GM18507 (cell line): ENCODE measurements at regions not wholly inside any gene's neighbourhood (a gene's known extent, or its start where the extent isn't known, plus 50 kb on each side); places are given as distances from the start of the nearest gene placed in this dataset.
A peak's percentile ranks its signal among the peaks of the same experiment; 100 is the strongest.
"Not testable (repeated sequence)": the region's sequence is repeated elsewhere in the genome, so short reads cannot be mapped to it uniquely, and the experiment has no call there.

Experiments used
- DNase-seq: peaks from one replicate; pipeline ENCODE4 v3.0.0; 2011; ENCODE audit warnings: low read depth; ENCODE audit not compliant: insufficient read length; ENCODE audit errors: extremely low spot score
- FAIRE-seq: peaks from 2 replicates; lab custom pipeline; 2011; peaks lifted over from hg19 to GRCh38; lab: Jason Lieb, UNC

GRCh38 chr10:6794841-6795240, 214.8 kb upstream of the PRKCQ start:
- DNase-seq, FAIRE-seq: not testable (repeated sequence)

GRCh38 chr10:6794441-6794840, 214.4 kb upstream of the PRKCQ start:
- FAIRE-seq (no peak), DNase-seq (no peak)

DNA sequence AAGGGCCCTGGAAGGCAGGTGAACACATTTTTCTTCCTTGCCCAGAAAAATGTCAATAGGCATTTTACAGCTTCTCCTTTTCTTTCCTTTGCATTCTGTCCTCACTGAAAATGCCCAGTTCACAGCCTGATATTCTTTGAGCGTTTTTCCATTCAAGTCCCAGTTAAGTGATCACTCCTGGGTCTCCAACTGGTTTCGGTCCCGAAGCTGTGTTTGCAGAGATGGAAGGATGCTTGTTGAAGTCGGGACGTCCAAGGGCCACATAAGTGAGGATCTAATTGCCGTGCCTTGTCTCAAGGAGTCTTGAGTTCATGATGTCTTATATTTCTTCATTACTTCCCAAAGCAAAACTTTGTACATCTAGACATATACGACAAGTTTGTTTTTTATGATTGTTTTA, 208.7 kb upstream of the PRKCQ start:
- no peak for DNase-seq
- FAIRE-seq = no peak

DNA sequence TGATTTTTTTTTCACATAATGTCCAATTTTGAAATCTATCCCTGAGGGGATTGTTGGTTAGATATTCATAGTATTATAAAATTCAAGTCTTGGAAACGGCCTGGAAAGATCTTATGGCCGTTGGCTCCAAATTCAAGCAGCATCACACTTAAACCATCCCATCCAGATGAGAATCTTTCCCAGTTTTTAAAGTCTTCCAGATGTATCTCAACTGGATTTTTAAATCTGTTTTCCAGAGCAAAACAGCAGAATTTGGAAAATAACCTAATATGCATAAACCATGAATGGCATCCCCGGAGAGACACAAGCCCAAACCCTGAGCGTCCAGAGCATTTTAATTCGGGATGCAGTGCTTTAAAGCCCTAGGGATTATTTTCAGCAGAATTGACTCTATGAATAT, 208.2 kb upstream of the PRKCQ start:
- no peak for FAIRE-seq
- no peak for DNase-seq

DNA sequence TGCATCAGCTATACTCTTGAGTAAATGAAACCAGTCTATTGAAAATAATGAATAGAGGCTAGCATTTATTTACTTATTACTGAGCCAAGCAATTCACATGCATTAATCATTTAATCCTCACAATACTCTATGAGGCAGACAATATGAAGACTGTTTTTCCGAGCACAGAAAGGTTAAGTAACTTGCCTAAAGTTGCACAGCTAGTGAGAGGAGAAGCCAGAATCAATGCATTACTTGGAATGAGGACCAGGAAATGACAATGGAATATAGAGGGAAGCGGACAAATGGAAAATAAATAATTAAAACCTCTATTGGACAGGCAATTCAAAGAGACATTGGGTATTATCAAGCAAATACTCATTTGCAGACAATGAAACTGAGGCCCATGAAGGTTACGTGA, 207.6 kb upstream of the PRKCQ start:
- DNase-seq = no peak

DNA sequence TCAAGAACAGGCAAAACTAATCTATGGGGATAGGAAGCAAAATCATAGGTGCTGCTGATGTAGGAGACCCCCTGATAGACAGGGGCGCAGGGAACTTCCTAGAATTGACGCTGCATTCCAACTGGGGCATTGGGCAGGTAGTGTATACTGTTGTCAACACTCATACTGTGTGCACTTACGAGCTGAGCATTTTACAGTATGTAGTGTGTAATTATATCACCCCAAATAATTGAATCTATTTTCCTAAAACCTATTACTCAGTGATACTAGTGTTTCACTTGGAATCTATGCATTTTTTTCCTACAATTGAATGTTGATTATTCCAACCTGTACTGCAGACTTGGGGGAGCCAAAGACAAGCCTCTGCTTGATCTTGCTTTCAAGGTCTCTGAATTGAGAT, 207.0 kb upstream of the PRKCQ start:
- FAIRE-seq (no peak), DNase-seq (no peak)

More for the DNA sequence above, 207.6 kb upstream of the PRKCQ start:
- FAIRE-seq = no peak

- DNase-seq = no peak
- no peak for FAIRE-seq
These were observed 206.5 kb upstream of the PRKCQ start for GRCh38 chr10:6786579-6787031.

DNA sequence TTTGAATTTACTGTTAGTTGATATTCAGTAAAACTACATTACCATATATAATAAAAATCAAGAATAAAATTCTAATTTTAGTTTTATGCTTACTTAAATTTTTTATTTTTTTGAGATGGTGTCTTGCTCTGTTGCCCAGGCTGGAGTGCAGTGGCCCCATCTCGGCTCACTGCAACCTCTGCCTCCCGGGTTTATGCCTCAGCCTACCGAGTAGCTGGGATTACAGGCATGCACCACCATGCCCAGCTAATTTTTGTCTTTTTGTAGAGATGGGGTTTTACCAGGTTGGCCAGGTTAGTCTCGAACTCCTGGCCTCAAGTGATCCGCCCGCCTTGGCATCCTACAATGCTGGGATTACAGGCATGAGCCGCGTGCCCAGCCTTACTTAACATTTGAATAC, 204.4 kb upstream of the PRKCQ start:
- not testable (repeated sequence) for FAIRE-seq, DNase-seq

- FAIRE-seq = no peak
- DNase-seq = no peak
These were observed 203.4 kb upstream of the PRKCQ start for GRCh38 chr10:6783471-6783870.

DNA sequence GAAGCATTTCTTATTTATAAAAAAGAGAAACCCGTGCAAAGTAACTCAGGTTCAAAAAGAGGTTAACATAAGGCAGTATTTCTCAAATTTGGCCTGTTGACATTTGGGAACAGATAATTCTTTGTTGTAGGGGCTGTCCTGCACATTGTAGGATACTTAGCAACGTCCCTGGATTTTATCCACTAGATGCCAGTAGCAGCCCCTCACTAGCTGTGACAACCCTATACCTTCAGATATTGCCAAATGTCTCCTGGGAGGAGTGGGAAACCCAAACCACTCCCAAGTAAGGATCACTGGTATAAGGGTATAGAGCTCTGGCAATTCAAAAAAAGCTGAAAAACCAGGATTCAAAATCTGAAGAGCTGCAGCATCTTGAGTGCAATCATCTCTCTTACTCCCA, 202.3 kb upstream of the PRKCQ start:
- no peak for FAIRE-seq
- DNase-seq = no peak

DNA sequence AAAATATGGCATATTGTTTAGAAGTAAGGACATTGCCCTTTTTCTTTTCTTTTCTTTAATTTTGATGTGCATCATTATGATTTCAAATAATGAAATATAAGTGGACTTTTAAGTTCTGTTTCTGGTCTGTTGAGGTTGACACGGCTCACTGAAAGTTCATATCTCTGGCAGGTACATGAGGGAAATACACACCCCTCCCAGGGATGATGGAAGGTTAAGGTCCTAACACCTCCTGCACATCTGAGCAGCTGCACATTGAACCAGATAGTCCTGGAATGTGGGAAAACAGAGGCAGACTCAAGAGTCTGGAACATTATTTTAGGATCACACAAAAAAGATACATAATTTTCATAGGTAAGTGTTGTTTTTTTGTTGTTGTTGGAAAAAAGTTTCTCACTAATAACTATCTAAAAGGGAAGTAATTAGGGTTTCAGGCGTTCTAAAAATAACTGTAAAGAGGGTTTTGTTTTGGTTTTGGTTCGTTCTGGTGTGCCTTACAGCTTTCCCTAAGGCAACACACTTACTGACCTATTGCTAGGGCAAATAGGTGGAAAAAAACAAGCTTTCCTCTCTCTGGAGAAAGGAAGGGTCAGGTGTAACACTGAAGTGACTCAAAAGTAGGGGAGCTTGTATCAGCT, 201.2 kb upstream of the PRKCQ start:
- DNase-seq = no peak
- peak; percentile 38 for FAIRE-seq

GRCh38 chr10:6780008-6780677, 200.1 kb upstream of the PRKCQ start:
- peak; percentile 68 for FAIRE-seq
- DNase-seq = no peak

DNA sequence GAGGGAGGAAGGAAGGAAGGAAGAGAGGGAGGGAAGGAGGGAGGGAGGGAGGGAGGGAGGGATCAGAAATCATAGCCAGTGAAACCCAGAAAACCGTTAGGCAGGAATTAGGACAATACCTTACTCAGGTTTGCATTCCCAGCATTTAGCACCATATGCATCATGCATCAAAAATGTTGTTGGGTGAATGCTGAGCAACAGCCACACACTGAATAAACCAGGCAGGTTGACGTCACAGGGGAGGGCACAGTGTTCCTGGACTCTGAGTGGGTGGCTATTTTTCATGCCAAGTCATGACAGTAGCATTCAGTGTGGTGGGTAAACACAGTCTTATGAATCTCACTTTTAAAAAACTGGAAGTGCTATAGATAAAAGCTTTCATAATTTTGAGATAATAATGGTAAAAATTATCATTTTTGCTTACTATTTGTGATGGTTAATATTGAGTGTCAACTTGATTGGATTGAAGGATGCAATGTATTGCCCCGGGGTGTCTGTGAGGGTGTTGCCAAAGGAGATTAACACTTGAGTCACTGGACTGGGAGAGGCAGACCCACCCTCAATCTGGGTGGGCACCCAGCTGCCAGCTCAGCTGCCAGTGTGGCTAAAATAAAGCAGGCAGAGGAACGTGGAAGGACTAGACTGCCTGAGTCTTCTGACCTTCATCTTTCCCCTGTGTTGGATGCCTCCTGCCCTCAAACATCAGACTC, 199.1 kb upstream of the PRKCQ start:
- no peak for DNase-seq
- no peak for FAIRE-seq

GRCh38 chr10:6776170-6776569, 196.1 kb upstream of the PRKCQ start:
- no peak for DNase-seq
- FAIRE-seq = no peak

DNA sequence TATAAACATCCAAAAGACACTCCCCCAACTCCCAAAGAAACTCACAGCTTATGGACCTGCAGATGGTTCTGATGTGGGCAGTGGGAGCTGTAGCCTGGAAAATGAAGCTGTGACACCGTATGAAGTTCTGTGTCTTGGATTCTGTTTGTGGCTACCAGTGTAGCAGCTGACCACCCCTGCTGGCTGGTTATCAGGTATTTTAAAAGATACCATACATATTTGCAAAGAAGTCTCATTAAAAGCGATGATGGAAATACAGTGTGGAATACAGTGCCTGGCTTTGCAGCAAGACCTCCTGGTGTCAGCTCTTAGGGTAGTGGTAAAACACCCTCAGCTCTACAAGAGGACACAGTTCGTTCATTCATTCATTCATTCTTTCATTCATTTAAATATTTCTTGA, 194.3 kb upstream of the PRKCQ start:
- FAIRE-seq (no peak), DNase-seq (no peak)

DNA sequence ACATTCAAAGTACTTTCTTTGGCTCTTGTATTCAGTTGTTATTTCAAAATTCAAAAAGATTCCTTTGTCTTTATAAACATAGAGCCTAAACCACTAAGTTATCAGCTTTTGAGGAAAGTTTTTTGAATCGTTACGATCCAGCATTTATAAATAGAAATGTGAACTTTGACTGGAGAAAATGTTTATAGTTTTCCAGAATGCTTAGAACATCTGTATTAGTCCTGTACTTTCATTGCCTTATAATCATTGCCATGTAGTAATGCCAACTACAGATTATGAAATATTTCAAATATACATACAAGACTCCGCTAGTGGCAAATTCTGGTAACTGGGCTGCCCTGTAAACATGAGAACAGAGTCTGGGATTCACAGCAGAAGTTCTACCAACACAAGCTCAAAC, 191.3 kb upstream of the PRKCQ start:
- no peak for DNase-seq
- no peak for FAIRE-seq

DNA sequence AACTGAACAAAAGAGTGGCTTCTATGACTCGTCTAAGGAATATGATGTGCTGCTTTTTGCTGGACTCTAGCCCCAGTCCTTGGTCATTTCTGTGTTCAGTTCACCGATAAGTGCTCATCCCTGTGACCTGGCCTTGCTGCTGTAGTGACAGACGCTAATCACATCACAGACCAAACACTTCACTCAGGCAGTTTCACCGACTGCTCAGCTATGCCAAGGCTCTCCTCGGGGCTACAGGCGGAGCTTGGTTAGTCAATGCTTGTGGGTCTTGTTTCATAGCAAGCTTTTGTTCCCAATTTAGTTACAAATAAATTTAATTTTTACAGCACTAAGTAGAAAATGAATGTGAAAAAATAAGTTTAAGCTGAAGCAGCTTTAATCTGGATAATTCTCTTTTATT, 190.8 kb upstream of the PRKCQ start:
- FAIRE-seq (no peak), DNase-seq (no peak)

- FAIRE-seq = no peak
- DNase-seq = peak; percentile 9
These were observed 189.8 kb upstream of the PRKCQ start for GRCh38 chr10:6769704-6770417.

GRCh38 chr10:6766131-6766801, 186.2 kb upstream of the PRKCQ start:
- FAIRE-seq = no peak
- DNase-seq = no peak

DNA sequence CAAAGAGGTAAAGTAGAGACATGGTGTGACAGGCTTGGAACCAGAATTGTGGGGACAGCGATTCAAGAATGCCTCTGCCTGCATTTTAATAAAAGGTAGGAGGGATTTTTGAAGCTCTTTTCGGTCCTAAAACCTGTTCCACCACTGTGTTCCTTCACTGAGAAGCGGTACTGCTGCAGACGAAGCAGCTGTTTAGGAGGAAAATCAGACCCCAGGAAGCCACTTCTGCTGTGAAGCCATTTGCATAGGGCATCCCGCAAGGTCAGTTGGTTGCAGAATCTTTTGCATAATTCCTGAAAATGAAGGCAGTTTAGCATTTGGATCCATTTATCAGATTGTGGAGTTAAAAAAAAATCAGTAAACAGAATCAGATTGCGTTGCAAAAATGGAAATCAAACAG, 183.3 kb upstream of the PRKCQ start:
- no peak for DNase-seq
- FAIRE-seq = no peak
